OCI-LY3 (cell line): ENCODE measurements at regions not wholly inside any gene's neighbourhood (a gene's known extent, or its start where the extent isn't known, plus 50 kb on each side); places are given as distances from the start of the nearest gene placed in this dataset.

Experiments
- EZH2phosphoT487 ChIP-seq: fragments of 200-600 bp; shearing (Covaris generic); IDR thresholded peaks from 2 replicates; pipeline ENCODE4 v1.6.1; 2018; ENCODE audit warnings: antibody characterized with exemption, mixed run types, low read depth
- TF ChIP-seq, protein P1 (sequence below): fragments of 200-600, 300-600 bp; sonication (generic); IDR thresholded peaks from 2 replicates; pipeline ENCODE4 v1.5.1; 2014; ENCODE audit warnings: antibody characterized with exemption, low read length, low read depth

DNA sequence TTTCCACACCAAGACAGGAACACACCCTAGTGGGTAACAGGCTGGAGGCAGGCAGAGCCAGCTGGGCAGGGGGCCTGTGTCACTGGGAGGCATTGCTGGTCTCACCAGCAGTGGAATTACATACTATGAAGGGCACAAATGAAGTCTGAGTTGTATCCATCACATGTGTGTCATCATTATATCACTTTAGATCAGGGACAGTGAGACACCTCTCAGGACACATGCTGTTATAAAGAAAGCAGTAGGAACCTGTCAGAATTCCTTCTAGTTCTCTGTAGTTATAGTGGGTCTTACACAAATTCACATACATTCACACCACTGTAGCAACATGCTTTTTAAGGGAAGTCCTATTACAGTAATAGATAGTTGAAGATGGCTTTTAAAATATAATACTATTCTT is 63.5 kb upstream of the FYN start:
- TF ChIP-seq, protein P1, sequence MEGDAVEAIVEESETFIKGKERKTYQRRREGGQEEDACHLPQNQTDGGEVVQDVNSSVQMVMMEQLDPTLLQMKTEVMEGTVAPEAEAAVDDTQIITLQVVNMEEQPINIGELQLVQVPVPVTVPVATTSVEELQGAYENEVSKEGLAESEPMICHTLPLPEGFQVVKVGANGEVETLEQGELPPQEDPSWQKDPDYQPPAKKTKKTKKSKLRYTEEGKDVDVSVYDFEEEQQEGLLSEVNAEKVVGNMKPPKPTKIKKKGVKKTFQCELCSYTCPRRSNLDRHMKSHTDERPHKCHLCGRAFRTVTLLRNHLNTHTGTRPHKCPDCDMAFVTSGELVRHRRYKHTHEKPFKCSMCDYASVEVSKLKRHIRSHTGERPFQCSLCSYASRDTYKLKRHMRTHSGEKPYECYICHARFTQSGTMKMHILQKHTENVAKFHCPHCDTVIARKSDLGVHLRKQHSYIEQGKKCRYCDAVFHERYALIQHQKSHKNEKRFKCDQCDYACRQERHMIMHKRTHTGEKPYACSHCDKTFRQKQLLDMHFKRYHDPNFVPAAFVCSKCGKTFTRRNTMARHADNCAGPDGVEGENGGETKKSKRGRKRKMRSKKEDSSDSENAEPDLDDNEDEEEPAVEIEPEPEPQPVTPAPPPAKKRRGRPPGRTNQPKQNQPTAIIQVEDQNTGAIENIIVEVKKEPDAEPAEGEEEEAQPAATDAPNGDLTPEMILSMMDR = no peak
- TF ChIP-seq EZH2phosphoT487 = no peak
